Loucy (cell line): ENCODE measurements at regions not wholly inside any gene's neighbourhood (a gene's known extent, or its start where the extent isn't known, plus 50 kb on each side); places are given as distances from the start of the nearest gene placed in this dataset.

Experiments
- CTCF ChIP-seq: fragments of 200-600 bp; sonication (generic); conservative IDR thresholded peaks from 2 replicates; pipeline ENCODE4 v1.5.1; 2014; ENCODE audit warnings: mild to moderate bottlenecking, antibody characterized with exemption, low read length
- EZH2phosphoT487 ChIP-seq: fragments of 200-600 bp; IDR thresholded peaks from 2 replicates; pipeline ENCODE4 v1.6.1; 2018; ENCODE audit warnings: antibody characterized with exemption, mild to moderate bottlenecking, moderate library complexity, borderline replicate concordance

DNA sequence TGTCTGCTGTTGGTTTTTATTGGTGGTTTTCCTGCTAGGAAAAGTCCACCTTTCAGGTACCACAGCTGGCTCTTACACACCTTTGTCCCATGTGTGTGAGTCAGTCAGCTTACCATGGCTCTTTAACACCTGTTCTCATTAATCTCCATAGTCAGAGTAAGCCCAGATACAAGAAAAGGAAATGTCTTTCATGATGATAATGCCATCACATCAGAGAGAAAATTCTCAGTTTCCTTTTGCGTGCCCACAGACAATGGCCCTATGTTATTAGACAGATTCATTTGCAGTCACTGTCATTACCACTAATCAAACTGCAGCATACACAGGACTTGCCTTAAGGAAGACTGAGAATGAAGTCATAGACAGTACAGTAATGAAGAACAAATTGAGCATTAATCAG, 1583.6 kb upstream of the LRRTM3 start:
- no peak for TF ChIP-seq CTCF
- TF ChIP-seq EZH2phosphoT487, result no peak
